ENCODE measurements at regions not wholly inside any gene's neighbourhood (a gene's known extent, or its start where the extent isn't known, plus 50 kb on each side); places are given as distances from the start of the nearest gene placed in this dataset.

DNA sequence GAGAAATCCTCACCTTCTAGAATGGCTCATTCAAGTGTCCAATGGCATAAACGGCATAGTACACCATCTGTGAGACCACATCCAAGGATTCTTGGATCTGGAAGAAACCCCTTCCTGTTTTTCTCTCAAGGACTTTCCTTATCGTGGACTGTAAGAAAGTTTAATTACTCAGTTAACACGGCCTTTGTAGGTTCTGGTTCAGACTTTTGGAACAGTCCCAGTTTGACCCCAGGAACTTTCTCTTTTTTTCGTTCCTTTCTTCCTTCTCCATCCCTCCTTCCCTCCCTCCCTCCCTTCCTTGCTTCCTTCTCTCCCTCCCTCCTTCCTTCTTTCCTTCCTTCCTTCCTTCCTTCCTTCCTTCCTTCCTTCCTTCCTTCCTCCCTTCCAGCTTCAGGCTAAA, 343.5 kb upstream of the SMIM31 start:
- DNase-seq (ENCODE audit: low read depth), result no peak

DNA sequence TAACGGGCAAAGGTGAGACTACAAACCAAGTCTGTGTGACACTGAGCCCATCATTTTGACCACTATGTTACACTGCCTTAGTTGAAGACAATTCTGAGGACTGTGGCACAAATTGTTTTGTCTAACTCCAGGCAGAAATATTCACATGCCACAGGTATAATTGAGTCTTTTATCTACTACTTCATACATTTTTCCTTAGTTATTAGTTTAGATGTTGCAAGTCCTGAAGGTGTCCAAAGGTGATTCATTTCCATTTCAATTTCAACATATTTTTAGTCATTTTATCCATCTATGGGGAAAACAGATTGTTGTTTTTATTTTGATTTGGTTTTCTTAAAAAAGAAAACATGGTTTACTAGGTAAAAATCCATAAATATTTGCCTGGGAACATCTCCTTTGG, 341.7 kb upstream of the SMIM31 start:
- no peak for DNase-seq (ENCODE audit: low read depth)

DNA sequence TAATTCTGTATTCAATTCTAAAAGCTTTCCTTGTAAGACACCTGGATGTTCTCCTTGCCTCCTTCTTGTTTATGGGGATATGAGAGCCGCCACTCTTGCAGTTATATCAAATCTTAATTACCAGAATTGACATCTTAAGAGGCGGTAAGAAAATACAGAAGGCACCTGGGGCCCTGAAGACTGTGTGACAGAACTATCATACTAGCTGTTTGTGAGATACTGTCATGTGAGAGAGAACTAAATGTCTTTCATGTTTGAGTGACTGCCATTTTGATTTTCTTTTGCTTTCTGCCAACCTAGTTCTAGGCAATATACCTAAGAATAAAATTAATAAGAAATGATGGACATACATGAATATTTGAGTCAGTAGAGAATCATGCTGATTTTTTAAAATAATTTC, 340.2 kb upstream of the SMIM31 start:
- no peak for DNase-seq (ENCODE audit: low read depth)

DNA sequence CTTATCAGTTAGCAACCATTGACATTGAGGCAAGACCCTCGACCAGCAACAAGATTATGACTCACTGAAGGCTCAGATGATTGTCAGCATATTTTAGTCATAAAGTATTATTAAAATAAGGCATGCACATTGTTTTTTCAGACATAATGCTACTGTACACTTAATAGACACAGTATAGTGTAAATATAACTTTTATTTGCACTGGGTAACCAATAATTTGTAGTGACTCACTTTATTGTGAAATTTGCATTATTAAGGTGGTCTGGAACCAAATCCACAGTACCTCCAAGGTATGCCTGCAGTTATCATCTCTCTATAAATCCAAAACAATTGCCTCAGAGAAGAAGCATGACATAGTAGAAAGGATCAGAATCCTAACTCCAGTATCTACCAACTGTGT, 330.1 kb upstream of the SMIM31 start:
- DNase-seq (ENCODE audit: low read depth), result no peak

DNA sequence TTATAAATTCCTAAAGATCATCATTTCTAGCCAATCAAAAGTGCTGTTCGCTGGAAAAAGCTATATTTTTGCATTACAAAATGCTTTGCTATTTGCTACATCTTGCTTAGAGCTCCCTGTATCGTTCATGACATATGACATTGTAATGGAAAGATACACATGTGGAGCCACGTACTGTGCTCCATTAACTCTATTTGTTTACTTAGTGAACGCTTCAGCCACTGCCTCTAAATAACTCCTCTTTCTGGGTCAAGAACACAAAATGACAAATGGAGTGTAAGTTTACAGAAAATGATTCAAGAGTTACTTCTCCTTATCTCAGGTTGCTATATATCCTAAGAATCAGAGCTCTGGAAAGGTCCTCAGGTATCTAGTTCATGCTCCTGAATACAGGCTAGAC, 329.1 kb upstream of the SMIM31 start:
- DNase-seq (ENCODE audit: low read depth), result no peak

DNA sequence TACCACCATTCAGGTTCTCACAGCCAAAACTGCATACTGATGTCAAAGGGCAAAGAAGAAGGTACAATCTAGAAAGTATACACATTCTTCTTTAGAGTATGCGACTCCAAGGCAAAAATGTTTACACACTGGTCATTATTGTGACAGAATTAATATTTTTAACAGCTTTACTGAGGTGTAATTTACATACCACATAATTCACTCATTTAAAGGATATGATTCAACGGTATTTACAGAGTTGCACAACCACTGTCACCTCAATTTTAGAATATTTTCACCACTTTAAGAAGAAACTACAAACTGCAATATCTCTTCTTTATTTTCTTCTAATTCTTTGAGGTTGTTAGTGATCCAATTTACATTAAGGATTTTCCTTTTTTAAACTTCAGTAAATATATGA, 325.4 kb upstream of the SMIM31 start:
- DNase-seq (ENCODE audit: low read depth), result no peak

DNA sequence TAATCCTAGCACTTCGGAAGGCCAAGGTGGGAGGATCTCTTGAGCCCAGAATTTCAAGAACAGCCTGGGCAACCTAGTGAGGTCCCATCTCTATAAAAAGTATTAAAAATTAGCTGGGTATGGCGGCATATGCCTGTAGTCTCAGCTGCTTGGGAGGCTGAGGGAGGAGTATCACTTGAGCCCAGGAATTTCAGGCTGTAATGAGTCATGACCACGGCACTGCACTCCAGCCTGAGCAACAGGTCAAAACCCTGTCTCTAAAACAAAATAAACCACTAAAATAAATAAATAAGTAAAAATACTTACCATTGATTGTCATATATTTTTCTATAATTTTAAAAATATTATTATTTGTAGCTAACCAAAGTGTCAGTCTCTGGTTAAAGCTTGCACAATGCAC, 315.6 kb upstream of the SMIM31 start:
- no peak for DNase-seq (ENCODE audit: low read depth)

DNA sequence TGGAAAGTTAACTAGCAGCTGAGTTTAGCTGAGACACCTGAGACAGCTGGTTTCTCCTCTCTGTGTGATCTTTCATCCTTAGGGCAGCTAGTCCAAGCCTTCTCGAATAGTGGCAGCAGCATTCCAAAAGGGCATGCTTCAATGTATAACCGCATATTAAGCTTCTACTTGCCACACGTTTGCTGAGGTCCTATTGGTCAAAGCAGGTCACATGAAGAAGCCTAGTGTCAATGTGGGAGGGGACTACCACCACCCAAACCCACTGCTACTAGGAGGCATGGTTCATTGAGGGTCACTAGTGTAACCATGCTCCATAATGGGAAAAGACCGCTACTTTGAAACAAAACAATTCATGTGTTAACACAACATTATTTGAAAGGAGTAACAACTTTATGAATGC, 314.9 kb upstream of the SMIM31 start:
- DNase-seq (ENCODE audit: low read depth), result no peak

DNA sequence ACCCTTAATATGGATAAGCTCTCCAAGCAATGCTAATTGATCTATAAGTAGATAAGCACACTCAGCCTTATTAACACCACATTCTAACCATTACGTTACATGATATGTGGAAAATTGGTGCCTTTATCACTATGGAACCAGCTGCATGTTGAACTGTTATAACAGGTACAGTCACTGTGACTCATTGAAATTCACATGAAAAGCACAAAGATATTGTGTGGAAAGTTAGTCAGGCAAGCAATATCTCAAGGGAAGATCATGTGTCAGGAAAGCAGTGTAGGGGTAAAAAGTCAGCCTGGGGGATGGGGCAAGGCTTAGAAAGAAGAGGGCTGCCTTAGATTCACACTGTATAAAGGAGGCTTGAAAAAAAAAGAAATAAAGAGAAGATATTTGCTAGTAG, 313.7 kb upstream of the SMIM31 start:
- DNase-seq (ENCODE audit: low read depth), result no peak

DNA sequence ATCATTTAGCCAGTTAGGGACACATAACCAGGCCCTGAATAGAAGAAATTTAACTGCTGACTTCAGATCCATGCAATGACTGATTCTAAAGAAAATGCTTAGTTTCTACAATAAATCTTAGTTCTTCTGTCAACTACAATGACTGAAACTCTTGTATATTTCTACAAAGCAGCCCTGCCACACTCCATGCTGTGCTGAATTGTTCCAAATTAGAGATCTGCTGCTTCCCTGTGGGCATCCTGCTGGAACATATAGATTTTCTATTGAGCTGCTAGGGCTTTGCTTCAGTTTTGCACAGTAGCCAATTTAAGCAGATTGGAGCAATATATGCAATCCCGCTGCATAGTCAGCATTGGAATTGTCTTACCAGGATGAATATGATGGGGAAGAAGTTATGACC, 312.8 kb upstream of the SMIM31 start:
- no peak for DNase-seq (ENCODE audit: low read depth)

DNA sequence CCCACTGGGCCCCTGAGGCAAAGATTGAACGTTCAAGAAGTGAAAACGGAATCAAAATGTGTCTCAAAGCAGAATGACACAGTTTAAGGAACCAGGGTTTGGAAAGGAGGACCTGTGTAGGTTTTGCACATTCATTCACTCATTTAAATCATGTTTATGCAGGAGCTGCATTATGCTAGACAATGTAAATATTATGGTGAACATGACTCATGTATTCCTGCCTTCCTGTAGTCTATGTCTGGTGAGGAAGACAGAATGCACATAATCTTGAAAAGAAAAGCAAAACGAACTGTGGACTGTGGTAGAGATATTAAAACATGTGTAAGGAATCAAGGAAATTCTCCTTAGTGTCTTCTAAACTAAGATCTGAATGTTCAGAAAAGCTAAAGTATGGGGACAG, 311.8 kb upstream of the SMIM31 start:
- no peak for DNase-seq (ENCODE audit: low read depth)

DNA sequence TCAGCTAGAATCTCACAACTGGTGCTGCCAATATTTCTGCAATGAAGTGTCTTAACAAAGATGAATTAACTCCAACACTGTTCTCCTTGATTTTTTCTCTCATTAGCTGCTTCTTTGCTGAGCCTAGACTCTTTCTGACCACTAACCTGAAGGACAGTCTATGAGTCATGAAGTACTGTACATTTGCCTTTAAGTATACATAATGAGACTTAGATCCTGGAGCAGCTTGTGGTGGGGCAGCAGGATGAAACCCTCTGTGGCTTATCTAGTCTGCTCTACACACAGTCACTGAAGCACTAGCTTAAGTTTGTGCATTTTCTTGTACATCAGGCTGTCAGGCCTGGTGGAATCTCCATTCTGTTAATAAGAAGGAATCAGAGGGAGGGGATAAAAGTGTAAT, 307.4 kb upstream of the SMIM31 start:
- no peak for DNase-seq (ENCODE audit: low read depth)

DNA sequence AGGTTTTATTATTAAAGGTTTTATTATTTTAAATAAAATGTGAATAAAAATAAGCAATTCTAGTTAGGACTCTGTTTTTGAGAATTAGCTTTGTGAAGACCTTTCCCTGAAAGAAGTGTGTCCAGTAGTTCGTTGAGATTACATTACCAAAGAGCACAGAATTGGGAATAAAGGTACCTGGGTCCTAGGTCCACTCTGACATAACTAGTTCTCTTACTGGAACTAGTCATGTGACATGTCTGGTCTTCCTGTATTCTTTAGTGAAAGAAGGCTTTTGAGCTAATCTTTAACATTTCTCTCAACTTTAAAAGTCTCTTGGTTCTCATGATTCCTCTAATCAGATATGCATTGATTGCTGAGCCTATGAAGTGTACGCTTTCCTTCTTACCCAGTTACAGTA, 292.0 kb upstream of the SMIM31 start:
- no peak for DNase-seq (ENCODE audit: low read depth)

DNA sequence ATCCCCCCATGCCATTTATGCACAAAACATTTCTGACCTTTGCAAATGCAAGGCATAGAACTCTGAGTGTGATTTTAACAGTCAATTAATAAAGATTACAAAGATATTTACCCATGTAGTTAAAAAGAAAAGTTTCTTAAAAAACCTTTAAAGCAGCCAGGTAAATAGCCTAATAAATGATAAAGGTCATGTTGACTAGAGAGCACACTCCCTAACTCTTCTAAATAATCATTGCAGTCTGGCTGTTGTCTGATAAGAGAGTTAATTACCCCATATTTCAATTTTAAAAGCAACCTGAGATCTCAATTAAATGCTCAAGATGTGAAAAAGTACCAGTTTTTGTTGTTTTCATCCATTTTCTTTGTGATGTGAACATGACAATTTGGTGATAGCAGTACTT, 291.5 kb upstream of the SMIM31 start:
- no peak for DNase-seq (ENCODE audit: low read depth)

DNA sequence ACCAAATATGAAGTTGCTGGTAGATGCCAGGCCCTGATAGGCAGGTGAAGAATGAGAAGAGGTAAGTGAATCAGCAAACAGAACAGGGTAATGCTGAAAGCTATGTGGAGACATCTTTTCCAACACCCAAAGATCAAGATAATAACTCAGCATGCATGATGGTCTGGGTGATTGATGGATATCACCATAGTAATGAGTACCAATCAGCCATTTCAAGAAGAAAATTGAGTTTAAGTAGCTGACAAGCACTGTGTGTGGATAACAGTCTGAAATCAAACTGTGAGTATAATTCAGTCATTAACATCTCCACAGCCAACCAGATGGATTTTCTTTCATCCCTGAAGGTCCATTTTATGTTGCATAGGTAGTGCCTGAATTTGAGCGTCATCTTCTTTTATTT, 289.6 kb upstream of the SMIM31 start:
- DNase-seq (ENCODE audit: low read depth), result no peak

DNA sequence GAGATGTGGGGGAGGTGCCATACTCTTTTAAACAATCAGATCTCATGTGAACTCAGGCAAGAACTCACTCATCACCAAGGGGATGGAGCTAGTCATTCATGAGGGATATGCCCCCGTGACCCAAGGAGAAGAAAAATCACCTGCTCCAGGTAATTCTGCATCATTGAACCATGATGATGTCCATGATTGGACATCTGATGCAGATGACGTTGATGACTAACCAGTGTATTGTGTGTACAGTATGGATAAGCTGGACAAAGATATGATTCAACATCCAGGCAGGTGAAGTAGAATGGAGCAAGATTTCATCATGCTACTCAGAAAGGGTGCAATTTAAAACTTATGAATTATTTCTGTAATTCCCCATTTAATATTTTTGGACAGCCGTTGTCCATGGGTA, 286.4 kb upstream of the SMIM31 start:
- DNase-seq (ENCODE audit: low read depth), result no peak

DNA sequence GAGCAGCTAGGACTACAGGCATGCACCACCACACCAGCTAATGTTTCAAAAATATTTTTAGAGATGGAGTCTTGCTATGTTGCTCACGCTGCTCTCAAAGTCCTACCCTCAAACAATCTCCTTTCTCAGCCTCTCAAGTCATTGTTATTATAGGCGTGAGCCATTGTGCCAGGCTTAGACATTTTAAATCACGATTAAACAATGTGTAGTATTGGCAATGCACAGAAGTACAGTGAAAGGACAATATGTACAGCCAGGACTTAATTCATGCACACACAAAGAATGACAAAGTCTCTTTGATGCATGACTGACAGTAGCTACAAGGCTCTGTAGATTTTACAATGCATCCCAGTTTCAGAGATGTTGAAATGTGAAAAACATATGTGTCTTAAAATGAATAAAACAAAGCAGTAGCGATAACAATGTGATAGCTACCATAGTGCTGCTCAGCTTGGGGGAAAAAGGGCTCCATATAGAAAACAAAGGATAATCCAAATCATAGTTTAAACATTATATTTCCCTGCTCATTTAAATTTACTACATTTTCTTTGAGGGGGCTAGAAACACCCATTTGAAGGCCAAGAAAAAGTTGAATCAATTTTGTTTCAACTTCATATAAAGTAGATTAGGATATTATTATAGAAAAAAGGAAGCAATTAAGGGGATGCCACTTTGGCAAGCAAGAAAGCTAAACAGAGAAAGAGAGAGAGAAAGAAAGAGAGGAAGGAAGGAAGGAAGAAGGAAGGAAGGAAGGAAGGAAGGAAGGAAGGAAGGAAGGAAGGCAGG, 272.4 kb upstream of the SMIM31 start:
- no peak for DNase-seq (ENCODE audit: low read depth)

DNA sequence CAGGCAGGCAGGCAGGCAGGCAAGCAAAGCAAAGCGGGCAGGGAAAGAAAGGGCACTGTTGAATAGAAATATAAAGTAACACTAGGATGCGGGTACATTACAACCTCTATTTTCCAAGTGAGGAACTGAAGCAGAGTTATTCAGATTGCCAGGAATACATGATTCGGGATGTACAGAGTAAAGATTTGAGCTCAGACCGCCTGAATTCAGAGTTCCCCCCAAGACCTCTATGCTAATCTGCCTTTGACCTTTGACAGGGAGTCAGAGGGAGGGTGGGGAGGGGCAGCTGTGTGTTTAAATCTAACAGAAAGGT, 271.9 kb upstream of the SMIM31 start:
- no peak for DNase-seq (ENCODE audit: low read depth)

DNA sequence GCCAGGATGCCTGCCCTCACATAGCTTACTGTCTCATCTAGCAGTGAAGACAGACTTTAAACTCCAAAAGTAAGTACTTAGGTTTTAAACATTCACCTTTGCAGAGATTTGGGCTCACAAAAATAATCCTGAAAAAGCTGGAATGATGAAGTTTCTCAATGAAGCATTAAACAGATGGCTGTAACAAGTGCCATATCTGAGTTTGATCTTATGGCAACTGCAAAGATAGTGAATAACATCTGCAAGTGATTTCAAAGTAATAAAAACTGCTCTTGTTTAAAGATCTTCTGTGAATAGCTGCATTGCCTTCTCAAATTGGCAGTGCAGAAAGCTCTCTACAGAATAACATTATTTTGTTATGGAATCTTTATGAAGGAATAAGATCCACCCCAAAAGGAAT, 271.2 kb upstream of the SMIM31 start:
- DNase-seq (ENCODE audit: low read depth), result no peak

DNA sequence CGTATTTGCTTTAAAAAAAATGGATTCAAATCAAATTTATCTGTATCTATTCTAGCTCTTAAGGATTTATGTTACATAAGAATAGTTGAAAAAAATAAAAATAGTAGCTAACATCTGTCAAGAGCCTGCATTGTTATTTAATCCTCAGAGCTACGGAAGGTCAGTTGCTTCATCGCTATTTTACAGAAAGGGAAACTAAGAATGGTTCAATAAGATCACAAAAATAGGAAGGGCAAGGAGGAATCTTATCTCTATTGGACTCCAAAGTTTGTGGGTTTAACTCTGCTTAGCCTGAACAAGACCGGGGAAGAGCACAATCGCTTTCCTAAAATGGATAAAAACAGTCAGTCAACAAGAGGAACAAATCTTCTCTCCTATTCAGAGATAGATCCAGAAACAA, 270.2 kb upstream of the SMIM31 start:
- no peak for DNase-seq (ENCODE audit: low read depth)

DNA sequence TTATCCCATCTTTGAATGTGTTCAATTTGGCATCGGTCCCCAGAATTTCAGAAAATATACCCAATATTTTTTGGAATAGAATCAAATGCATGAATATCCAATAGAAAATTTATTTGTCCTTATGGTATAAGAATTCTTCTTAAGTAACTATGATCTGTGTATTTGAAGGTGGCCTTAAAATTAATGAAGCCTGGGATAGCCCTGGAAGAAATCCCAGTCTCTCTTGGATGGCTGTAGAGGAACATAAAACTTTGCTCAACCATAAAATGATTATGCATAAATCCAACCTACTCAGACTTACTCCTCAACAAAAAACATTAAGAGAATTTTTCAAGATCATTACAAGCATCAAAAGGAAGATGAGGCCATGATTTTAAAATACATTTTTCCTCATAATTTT, 269.4 kb upstream of the SMIM31 start:
- DNase-seq (ENCODE audit: low read depth), result no peak

DNA sequence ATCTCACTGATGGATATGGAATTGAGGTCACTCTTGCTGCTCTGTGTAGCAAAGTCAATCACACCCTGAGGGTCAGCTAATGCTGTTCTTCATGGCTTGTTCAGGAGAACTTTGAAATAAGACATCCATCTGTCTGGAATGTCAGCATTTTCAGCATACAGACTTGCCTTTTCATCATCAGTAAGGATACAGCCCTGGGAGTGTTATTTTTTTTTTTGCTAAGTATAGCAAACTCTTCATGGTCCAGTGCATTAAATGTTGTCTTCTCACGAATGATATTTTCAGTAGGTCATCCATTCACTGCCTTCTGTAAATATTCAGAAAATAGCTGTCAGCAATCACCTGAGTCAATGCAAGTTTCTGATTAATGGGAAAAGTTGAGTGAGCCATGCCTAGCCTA, 268.8 kb upstream of the SMIM31 start:
- no peak for DNase-seq (ENCODE audit: low read depth)

DNA sequence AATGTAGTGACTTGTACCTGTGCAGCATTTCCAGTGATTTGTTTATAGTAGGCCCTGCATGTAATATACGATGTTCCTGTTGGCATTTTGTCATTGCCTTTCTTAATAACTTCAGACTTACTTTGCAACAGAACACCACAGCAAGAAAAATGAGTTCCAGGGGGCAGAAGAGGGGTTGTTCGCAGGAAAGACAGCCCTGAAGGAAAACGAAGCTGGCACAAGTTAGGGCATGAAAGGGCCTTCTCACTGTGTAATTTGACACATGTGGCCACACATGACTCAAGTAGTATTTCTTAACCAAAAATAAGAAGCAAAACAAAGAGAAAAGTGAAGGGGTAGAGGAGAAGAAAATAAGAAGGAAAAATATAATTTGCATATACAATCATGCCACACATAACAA, 265.8 kb upstream of the SMIM31 start:
- no peak for DNase-seq (ENCODE audit: low read depth)

DNA sequence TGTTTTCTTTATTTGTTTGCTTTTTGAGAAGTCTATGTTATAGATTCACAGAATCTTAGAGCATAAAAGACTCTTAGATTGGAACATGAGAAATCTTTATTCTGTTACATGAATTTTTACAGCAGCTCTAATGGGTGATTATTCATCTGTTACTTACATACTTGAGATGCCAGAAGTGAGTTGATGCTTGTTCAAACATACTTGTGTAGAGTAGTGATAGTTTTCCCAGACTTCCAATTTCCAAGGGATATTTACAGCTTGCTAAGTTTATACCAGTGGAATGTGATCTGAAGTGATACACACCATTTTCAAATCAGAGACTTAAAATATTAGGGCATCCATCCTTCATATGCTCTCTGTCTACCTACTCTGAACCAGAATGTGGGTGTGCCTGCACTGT, 252.9 kb upstream of the SMIM31 start:
- no peak for DNase-seq (ENCODE audit: low read depth)

DNA sequence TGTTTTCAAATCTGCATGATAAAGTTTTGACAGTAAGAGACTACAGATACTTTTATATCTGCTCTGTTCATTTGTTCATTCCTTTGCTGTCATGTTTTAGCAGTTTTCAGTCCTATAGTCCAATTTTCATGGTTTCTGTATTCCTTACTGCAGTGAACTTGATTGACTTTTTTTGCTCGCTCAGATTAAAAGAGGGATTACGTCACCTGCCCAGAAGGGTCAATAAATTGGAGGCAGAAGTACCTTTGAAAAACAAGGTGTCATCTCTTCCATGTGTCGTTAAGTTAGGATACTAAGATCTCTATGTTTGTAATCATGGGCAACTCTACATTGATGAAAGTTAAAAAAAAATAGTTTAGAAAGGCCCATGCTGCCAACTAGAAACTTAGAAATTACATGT, 250.1 kb upstream of the SMIM31 start:
- DNase-seq (ENCODE audit: low read depth), result no peak
